ENCODE measurements at regions not wholly inside any gene's neighbourhood (a gene's known extent, or its start where the extent isn't known, plus 50 kb on each side); places are given as distances from the start of the nearest gene placed in this dataset.
A peak's percentile ranks its signal among the peaks of the same experiment; 100 is the strongest.

- no peak overlapping the region for H3K4me3 ChIP-seq (ENCODE audit: low read length)
- DNase-seq (ENCODE audit: low read depth, low spot score) = no peak
These were observed 85.0 kb upstream of the FAM180A start for GRCh38 chr7:135833642-135834041.

GRCh38 chr7:135831455-135832195, 83.0 kb upstream of the FAM180A start:
- no peak overlapping the region for H3K4me3 ChIP-seq (ENCODE audit: low read length)
- peak; percentile 87 for DNase-seq (ENCODE audit: low read depth, low spot score)

- no peak overlapping the region for H3K4me3 ChIP-seq (ENCODE audit: low read length)
- DNase-seq (ENCODE audit: low read depth, low spot score) = no peak
These were observed 80.0 kb upstream of the FAM180A start for GRCh38 chr7:135828604-135829003.

GRCh38 chr7:135827391-135827790, 78.8 kb upstream of the FAM180A start:
- no peak for DNase-seq (ENCODE audit: low read depth, low spot score)
- no peak overlapping the region for H3K4me3 ChIP-seq (ENCODE audit: low read length)

GRCh38 chr7:135825406-135825805, 76.8 kb upstream of the FAM180A start:
- H3K4me3 ChIP-seq (ENCODE audit: low read length) = no peak overlapping the region
- no peak for DNase-seq (ENCODE audit: low read depth, low spot score)

GRCh38 chr7:135822376-135822775, 73.8 kb upstream of the FAM180A start:
- H3K4me3 ChIP-seq (ENCODE audit: low read length) = no peak overlapping the region
- DNase-seq (ENCODE audit: low read depth, low spot score) = no peak

- no peak for DNase-seq (ENCODE audit: low read depth, low spot score)
- H3K4me3 ChIP-seq (ENCODE audit: low read length) = no peak overlapping the region
These were observed 69.0 kb upstream of the FAM180A start for GRCh38 chr7:135817583-135817982.

GRCh38 chr7:135815033-135815432, 66.4 kb upstream of the FAM180A start:
- no peak for DNase-seq (ENCODE audit: low read depth, low spot score)
- no peak overlapping the region for H3K4me3 ChIP-seq (ENCODE audit: low read length)

- no peak overlapping the region for H3K4me3 ChIP-seq (ENCODE audit: low read length)
- DNase-seq (ENCODE audit: low read depth, low spot score) = no peak
These were observed 63.5 kb upstream of the FAM180A start for GRCh38 chr7:135812148-135812547.

GRCh38 chr7:135811506-135811905, 62.9 kb upstream of the FAM180A start:
- DNase-seq (ENCODE audit: low read depth, low spot score) = no peak

GRCh38 chr7:135808206-135808605, 59.6 kb upstream of the FAM180A start:
- no peak for DNase-seq (ENCODE audit: low read depth, low spot score)
- no peak overlapping the region for H3K4me3 ChIP-seq (ENCODE audit: low read length)

More at GRCh38 chr7:135811506-135811905, 62.9 kb upstream of the FAM180A start:
- H3K4me3 ChIP-seq (ENCODE audit: low read length) = no peak overlapping the region

GRCh38 chr7:135803143-135803542, 54.5 kb upstream of the FAM180A start:
- no peak overlapping the region for H3K4me3 ChIP-seq (ENCODE audit: low read length)
- DNase-seq (ENCODE audit: low read depth, low spot score) = no peak

GRCh38 chr7:135802697-135803096, 54.1 kb upstream of the FAM180A start:
- DNase-seq (ENCODE audit: low read depth, low spot score) = no peak
- no peak overlapping the region for H3K4me3 ChIP-seq (ENCODE audit: low read length)

- no peak overlapping the region for H3K4me3 ChIP-seq (ENCODE audit: low read length)
- DNase-seq (ENCODE audit: low read depth, low spot score) = no peak
These were observed 53.3 kb upstream of the FAM180A start for GRCh38 chr7:135801877-135802276.

GRCh38 chr7:135801045-135801693, 52.6 kb upstream of the FAM180A start:
- H3K4me3 ChIP-seq (ENCODE audit: low read length) = no peak overlapping the region
- peak; percentile 74 for DNase-seq (ENCODE audit: low read depth, low spot score)

- no peak for DNase-seq (ENCODE audit: low read depth, low spot score)
- no peak overlapping the region for H3K4me3 ChIP-seq (ENCODE audit: low read length)
These were observed 51.9 kb upstream of the FAM180A start for GRCh38 chr7:135800560-135800959.

GRCh38 chr7:135799881-135800280, 51.3 kb upstream of the FAM180A start:
- no peak overlapping the region for H3K4me3 ChIP-seq (ENCODE audit: low read length)

More at GRCh38 chr7:135799881-135800280, 51.3 kb upstream of the FAM180A start:
- DNase-seq (ENCODE audit: low read depth, low spot score) = no peak

Measured in Jurkat, Clone E6-1 (cell line).